ENCODE measurements at regions not wholly inside any gene's neighbourhood (a gene's known extent, or its start where the extent isn't known, plus 50 kb on each side); places are given as distances from the start of the nearest gene placed in this dataset.

DNA sequence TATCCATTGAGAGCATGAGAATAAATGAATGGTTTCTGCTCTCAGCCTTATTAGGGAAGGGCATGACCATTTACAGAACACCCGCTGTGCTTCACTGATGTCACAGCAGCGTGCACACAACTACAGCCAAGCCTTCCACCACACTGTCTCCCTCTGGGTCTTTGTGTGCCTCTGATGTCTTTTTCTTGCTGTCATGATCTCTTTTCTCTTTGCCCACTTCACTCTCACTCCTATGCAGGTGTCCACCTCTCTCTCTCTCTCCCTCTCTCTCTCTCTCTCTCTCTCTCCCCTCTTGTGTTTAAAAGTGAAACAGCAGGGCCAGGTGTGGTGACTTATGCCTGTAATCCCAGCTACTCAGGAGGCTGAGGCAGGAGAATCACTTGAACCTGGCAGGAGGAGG, 232.5 kb upstream of the JUN start:
- TF ChIP-seq, protein P1, sequence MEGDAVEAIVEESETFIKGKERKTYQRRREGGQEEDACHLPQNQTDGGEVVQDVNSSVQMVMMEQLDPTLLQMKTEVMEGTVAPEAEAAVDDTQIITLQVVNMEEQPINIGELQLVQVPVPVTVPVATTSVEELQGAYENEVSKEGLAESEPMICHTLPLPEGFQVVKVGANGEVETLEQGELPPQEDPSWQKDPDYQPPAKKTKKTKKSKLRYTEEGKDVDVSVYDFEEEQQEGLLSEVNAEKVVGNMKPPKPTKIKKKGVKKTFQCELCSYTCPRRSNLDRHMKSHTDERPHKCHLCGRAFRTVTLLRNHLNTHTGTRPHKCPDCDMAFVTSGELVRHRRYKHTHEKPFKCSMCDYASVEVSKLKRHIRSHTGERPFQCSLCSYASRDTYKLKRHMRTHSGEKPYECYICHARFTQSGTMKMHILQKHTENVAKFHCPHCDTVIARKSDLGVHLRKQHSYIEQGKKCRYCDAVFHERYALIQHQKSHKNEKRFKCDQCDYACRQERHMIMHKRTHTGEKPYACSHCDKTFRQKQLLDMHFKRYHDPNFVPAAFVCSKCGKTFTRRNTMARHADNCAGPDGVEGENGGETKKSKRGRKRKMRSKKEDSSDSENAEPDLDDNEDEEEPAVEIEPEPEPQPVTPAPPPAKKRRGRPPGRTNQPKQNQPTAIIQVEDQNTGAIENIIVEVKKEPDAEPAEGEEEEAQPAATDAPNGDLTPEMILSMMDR (conservative IDR thresholded peaks at IDR 0.05; ENCODE audit: low read length), result no peak
- no peak for TF ChIP-seq EZH2phosphoT487 (IDR thresholded peaks at IDR 0.05; ENCODE audit: borderline replicate concordance)

DNA sequence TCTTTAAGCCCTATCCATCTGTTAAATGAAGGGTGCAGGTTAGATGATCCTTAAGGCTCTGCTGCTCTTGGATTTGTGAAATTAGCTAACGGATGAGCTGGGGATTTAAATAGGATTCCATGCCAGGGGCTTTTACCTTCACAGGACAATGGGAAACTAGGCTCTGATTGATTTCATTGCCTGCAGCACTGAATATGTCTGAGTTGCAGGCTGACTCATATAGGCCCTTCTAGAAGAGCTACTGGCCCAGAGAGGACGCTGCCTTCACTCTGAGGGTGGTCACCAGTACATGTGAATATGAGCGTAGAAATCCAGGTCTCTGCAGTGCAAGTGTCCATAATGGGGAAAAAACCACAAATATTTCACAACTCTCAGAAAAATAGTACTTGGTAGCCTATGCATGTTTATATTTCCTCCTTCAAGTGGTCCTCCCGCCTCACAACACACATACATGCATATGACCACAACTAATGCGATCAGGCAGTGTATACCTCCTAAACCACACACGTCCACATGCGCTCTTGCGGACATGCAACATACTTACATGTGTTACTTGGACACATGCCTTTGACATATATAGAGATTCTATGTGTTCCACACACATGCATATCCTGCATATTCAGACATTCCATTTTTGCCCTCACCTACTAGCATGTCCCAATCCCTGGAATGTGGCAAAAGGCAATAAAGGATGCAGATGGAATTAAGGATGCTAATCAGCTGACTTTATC, 233.8 kb upstream of the JUN start:
- Histone ChIP-seq H4K20me1 (ENCODE audit: insufficient read depth, low read length, poor library complexity, severe bottlenecking) (no peaks in the 10 kb centered on the region), H3K27me3 (ENCODE audit: insufficient read depth, low read length, poor library complexity, severe bottlenecking) (no peaks in the 10 kb centered on the region), H3K4me2 (ENCODE audit: low read depth, low read length, poor library complexity, severe bottlenecking) (no peak overlapping the region), H3K4me3 (ENCODE audit: low read length, poor library complexity, severe bottlenecking) (no peak overlapping the region), H3K9ac (ENCODE audit: low read depth, low read length, poor library complexity, severe bottlenecking) (no peak overlapping the region), H2AFZ (ENCODE audit: low read length) (no peak overlapping the region), H3K79me2 (ENCODE audit: insufficient read depth, low read length) (no peaks in the 10 kb centered on the region), H3K4me1 (ENCODE audit: insufficient read depth, low read length, poor library complexity, severe bottlenecking) (peaks cover 17% of the 10 kb centered on the region), H3F3A (ENCODE audit: low read depth) (no peaks in the 10 kb centered on the region), H3K36me3 (ENCODE audit: insufficient read depth, low read length) (no peaks in the 10 kb centered on the region), H3K9me2 (replicated peaks; ENCODE audit: low read depth, low read length) (no peaks in the 10 kb centered on the region), H3K9me3 (ENCODE audit: insufficient read depth, low read depth, low read length) (no peaks in the 10 kb centered on the region)
- TF ChIP-seq EZH2phosphoT487 (IDR thresholded peaks at IDR 0.05; ENCODE audit: borderline replicate concordance), result no peak
- TF ChIP-seq, protein P1 (conservative IDR thresholded peaks at IDR 0.05; ENCODE audit: low read length), result no peak

More for the DNA sequence above, 232.5 kb upstream of the JUN start:
- H4K20me1 ChIP-seq (ENCODE audit: insufficient read depth, low read length, poor library complexity, severe bottlenecking), result no peaks in the 10 kb centered on the region
- H2AFZ ChIP-seq (ENCODE audit: low read length), result no peak overlapping the region
- H3K9me3 ChIP-seq (ENCODE audit: insufficient read depth, low read depth, low read length), result no peaks in the 10 kb centered on the region
- no peaks in the 10 kb centered on the region for H3K27me3 ChIP-seq (ENCODE audit: insufficient read depth, low read length, poor library complexity, severe bottlenecking)
- H3K9ac ChIP-seq (ENCODE audit: low read depth, low read length, poor library complexity, severe bottlenecking), result no peak overlapping the region
- H3F3A ChIP-seq (ENCODE audit: low read depth), result no peaks in the 10 kb centered on the region
- H3K36me3 ChIP-seq (ENCODE audit: insufficient read depth, low read length), result no peaks in the 10 kb centered on the region
- no peaks in the 10 kb centered on the region for H3K9me2 ChIP-seq (replicated peaks; ENCODE audit: low read depth, low read length)
- H3K4me1 ChIP-seq (ENCODE audit: insufficient read depth, low read length, poor library complexity, severe bottlenecking), result peaks cover 17% of the 10 kb centered on the region
- no peak overlapping the region for H3K4me3 ChIP-seq (ENCODE audit: low read length, poor library complexity, severe bottlenecking)
- H3K79me2 ChIP-seq (ENCODE audit: insufficient read depth, low read length), result no peaks in the 10 kb centered on the region
- no peak overlapping the region for H3K4me2 ChIP-seq (ENCODE audit: low read depth, low read length, poor library complexity, severe bottlenecking)

DNA sequence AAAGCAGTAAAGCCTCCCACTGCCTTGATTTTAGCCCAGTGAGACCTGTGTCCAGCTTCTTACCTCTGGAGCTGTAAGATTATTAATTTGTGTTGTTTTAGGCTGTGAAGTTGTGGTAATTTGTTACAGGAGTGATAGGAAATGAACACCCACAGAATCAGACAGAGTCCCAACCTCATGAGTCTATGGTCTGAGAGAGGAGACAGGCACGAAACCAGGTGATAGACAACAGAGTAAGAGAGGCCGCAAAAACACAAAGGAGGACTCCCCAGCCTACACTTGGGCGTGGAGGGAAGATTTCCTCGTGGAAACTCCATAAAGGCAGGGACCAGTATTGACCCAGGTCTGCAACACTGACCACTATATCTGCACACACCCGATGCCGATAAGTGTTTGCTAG, 234.6 kb upstream of the JUN start:
- Histone ChIP-seq H4K20me1 (ENCODE audit: insufficient read depth, low read length, poor library complexity, severe bottlenecking) (no peaks in the 10 kb centered on the region), H3K27me3 (ENCODE audit: insufficient read depth, low read length, poor library complexity, severe bottlenecking) (no peaks in the 10 kb centered on the region), H3K4me2 (ENCODE audit: low read depth, low read length, poor library complexity, severe bottlenecking) (no peak overlapping the region), H3K79me2 (ENCODE audit: insufficient read depth, low read length) (no peaks in the 10 kb centered on the region), H3K9me2 (replicated peaks; ENCODE audit: low read depth, low read length) (no peaks in the 10 kb centered on the region), H3K9me3 (ENCODE audit: insufficient read depth, low read depth, low read length) (no peaks in the 10 kb centered on the region), H3K36me3 (ENCODE audit: insufficient read depth, low read length) (no peaks in the 10 kb centered on the region), H3F3A (ENCODE audit: low read depth) (no peaks in the 10 kb centered on the region), H3K9ac (ENCODE audit: low read depth, low read length, poor library complexity, severe bottlenecking) (no peak overlapping the region), H2AFZ (ENCODE audit: low read length) (no peak overlapping the region), H3K4me3 (ENCODE audit: low read length, poor library complexity, severe bottlenecking) (no peak overlapping the region), H3K4me1 (ENCODE audit: insufficient read depth, low read length, poor library complexity, severe bottlenecking) (peaks cover 17% of the 10 kb centered on the region)
- TF ChIP-seq, protein P1 (conservative IDR thresholded peaks at IDR 0.05; ENCODE audit: low read length), result no peak
- no peak for TF ChIP-seq EZH2phosphoT487 (IDR thresholded peaks at IDR 0.05; ENCODE audit: borderline replicate concordance)

Measured in Loucy (cell line).